T-helper 1 cell (primary cell): ENCODE measurements at regions not wholly inside any gene's neighbourhood (a gene's known extent, or its start where the extent isn't known, plus 50 kb on each side); places are given as distances from the start of the nearest gene placed in this dataset.

Source experiments
- DNase-seq, 5 donors: peaks; one replicate each; pipeline ENCODE4 v3.0.0-alpha.2; 2012 to 2020

- no peak for DNase-seq
These were observed 57.2 kb downstream of the NKX6-1 start for GRCh38 chr4:84441758-84442377.

- no peak for DNase-seq
These were observed 59.1 kb downstream of the NKX6-1 start for GRCh38 chr4:84439996-84440395.

- no peak for DNase-seq
These were observed 62.3 kb downstream of the NKX6-1 start for GRCh38 chr4:84436812-84437211.

GRCh38 chr4:84434344-84434743 is 64.7 kb downstream of the NKX6-1 start:
- DNase-seq: no peak

GRCh38 chr4:84433633-84434222 is 65.4 kb downstream of the NKX6-1 start:
- DNase-seq: no peak

- no peak for DNase-seq
These were observed 66.4 kb downstream of the NKX6-1 start for GRCh38 chr4:84432713-84433112.

- DNase-seq: no peak
These were observed 78.5 kb downstream of the NKX6-1 start for GRCh38 chr4:84420608-84421007.

GRCh38 chr4:84419201-84419600 is 79.9 kb downstream of the NKX6-1 start:
- DNase-seq: no peak

- no peak for DNase-seq
These were observed 80.9 kb downstream of the NKX6-1 start for GRCh38 chr4:84417997-84418709.

- no peak for DNase-seq
These were observed 85.1 kb downstream of the NKX6-1 start for GRCh38 chr4:84413976-84414375.

- DNase-seq: no peak
These were observed 85.6 kb downstream of the NKX6-1 start for GRCh38 chr4:84413480-84413879.

GRCh38 chr4:84412062-84412461 is 87.0 kb downstream of the NKX6-1 start:
- no peak for DNase-seq

- no peak for DNase-seq
These were observed 91.3 kb downstream of the NKX6-1 start for GRCh38 chr4:84407554-84408407.

GRCh38 chr4:84403656-84404055 is 95.4 kb downstream of the NKX6-1 start:
- DNase-seq: no peak

- no peak for DNase-seq
These were observed 97.3 kb downstream of the NKX6-1 start for GRCh38 chr4:84401701-84402306.

- DNase-seq: no peak
These were observed 104.7 kb downstream of the NKX6-1 start for GRCh38 chr4:84394386-84394785.

GRCh38 chr4:84392951-84393590 is 106.0 kb downstream of the NKX6-1 start:
- DNase-seq: no peak

- no peak for DNase-seq
These were observed 109.7 kb downstream of the NKX6-1 start for GRCh38 chr4:84389406-84389805.

- DNase-seq: no peak
These were observed 113.9 kb downstream of the NKX6-1 start for GRCh38 chr4:84385203-84385602.

- no peak for DNase-seq
These were observed 114.3 kb downstream of the NKX6-1 start for GRCh38 chr4:84384801-84385200.

GRCh38 chr4:84381759-84382158 is 117.3 kb downstream of the NKX6-1 start:
- DNase-seq: no peak

GRCh38 chr4:84379917-84380641 is 119.0 kb downstream of the NKX6-1 start:
- DNase-seq: no peak
